Skin epidermis (tissue), 12 donors: ENCODE measurements at regions not wholly inside any gene's neighbourhood (a gene's known extent, or its start where the extent isn't known, plus 50 kb on each side); places are given as distances from the start of the nearest gene placed in this dataset.
"Not testable (repeated sequence)": the region's sequence is repeated elsewhere in the genome, so short reads cannot be mapped to it uniquely, and the experiment has no call there.

ENCODE experiments used
- H3K27ac ChIP-seq, 21 experiments: fragments of 200-600 bp; sonication (generic) in 11 of 21; one replicate each; pipeline ENCODE4 v1.5.0; 2020; ENCODE audit warnings: mild to moderate bottlenecking in 3 of 21, inconsistent platforms in 2 of 21, moderate library complexity in 2 of 21
- H3K4me3 ChIP-seq, 7 experiments: fragments of 200-600 bp; sonication (generic) in 2 of 7; one replicate each; pipeline ENCODE4 v1.5.0; 2020; ENCODE audit warnings: inconsistent platforms in 2 of 7, mild to moderate bottlenecking in 2 of 7, moderate library complexity in 1 of 7

- no peak overlapping the region for H3K27ac ChIP-seq
- no peak overlapping the region for H3K4me3 ChIP-seq
These were observed 343.4 kb upstream of the USP9Y start for GRCh38 chrY:12357655-12358054.

GRCh38 chrY:12358337-12358736, 342.7 kb upstream of the USP9Y start:
- Histone ChIP-seq H3K27ac (no peak overlapping the region), H3K4me3 (no peak overlapping the region)

GRCh38 chrY:12359867-12360266, 341.2 kb upstream of the USP9Y start:
- Histone ChIP-seq H3K4me3 (no peak overlapping the region), H3K27ac (no peak overlapping the region)

DNA sequence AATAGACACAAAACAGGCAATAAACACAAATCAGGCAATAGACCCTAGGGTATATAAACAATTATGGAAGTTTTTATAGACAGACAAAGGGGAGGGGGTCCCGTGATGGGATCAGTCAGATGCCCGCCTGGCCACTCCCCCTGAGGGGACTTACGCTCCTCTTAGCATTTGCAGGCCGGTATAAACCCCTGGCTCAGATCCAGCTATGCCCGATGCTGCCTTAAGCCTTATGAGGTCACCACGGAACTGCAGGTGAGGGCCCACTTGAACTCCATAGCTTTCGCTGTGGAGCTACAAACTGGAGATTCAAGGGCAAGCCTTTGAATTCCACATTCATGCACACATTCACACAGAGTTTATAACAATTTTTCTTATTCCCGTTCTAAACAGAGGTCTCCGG, 340.5 kb upstream of the USP9Y start:
- H3K27ac ChIP-seq, result no peak overlapping the region
- H3K4me3 ChIP-seq, result no peak overlapping the region

GRCh38 chrY:12365311-12365910, 335.6 kb upstream of the USP9Y start:
- H3K4me3 ChIP-seq, result no peak overlapping the region
- no peak overlapping the region for H3K27ac ChIP-seq

DNA sequence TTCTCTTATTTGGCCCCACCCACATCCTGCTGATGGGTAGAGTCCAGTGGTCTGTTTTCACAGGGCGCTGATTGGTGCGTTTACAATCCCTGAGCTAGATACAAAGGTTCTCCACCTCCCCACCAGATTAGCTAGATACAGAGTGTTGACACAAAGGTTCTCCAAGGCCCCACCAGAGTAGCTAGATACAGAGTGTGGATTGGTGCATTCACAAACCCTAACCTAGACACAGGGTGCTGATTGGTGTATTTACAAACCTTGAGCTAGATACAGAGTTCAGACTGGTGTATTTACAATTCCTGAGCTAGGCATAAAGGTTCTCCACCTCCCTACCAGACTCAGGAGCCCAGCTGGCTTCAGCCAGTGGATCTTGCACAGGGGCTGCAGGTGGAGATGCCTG, 326.4 kb upstream of the USP9Y start:
- H3K4me3 ChIP-seq, H3K27ac ChIP-seq: not testable (repeated sequence)

- H3K4me3 ChIP-seq, H3K27ac ChIP-seq: not testable (repeated sequence)
These were observed 309.1 kb upstream of the USP9Y start for GRCh38 chrY:12391655-12392559.

- Histone ChIP-seq H3K27ac (no peak overlapping the region), H3K4me3 (no peak overlapping the region)
These were observed 307.8 kb upstream of the USP9Y start for GRCh38 chrY:12393190-12393589.

- H3K27ac ChIP-seq, H3K4me3 ChIP-seq: not testable (repeated sequence)
These were observed 305.5 kb upstream of the USP9Y start for GRCh38 chrY:12395381-12396120.

DNA sequence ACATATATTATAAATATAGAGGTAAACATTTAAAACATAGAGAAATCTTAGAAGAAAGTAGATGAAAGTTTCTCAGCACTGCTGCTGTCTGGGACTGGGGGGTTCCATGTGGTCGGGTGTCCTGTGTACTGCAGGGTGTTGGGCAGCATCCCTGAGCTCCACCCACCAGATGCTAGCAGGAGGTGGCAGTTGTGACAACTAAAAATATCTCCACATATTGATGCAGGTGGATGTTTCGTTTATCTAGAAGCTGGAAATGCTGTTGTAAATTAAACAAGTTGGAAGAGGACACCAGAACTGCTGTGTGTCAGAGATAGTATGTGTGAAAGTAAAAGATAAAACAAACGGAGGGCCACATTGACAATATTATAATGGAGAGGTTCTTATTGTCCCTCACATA, 297.1 kb upstream of the USP9Y start:
- no peak overlapping the region for H3K27ac ChIP-seq

DNA sequence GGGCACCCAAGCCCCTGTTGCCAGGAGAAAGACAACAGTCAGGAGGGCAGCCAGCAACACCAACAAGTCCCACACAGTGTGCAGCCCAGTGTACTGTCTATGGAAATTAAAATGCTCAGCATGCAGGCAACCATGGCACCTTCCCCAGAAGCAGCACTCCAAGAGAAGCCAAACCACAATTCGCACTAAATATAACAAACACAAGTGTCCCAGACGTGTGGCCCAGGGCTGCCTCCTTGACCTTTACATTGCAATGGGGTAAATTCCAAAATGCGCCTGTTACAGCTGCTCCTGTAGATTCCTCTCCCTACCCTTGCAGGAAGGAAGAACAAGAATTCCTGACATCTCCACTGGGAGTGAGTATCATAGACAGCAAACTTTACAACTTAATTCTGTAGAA, 292.8 kb upstream of the USP9Y start:
- Histone ChIP-seq H3K4me3 (no peak overlapping the region), H3K27ac (no peak overlapping the region)

More for the DNA sequence above, 297.1 kb upstream of the USP9Y start:
- H3K4me3 ChIP-seq, result no peak overlapping the region

- H3K27ac ChIP-seq, result no peak overlapping the region
These were observed 290.3 kb upstream of the USP9Y start for GRCh38 chrY:12410696-12411095.

DNA sequence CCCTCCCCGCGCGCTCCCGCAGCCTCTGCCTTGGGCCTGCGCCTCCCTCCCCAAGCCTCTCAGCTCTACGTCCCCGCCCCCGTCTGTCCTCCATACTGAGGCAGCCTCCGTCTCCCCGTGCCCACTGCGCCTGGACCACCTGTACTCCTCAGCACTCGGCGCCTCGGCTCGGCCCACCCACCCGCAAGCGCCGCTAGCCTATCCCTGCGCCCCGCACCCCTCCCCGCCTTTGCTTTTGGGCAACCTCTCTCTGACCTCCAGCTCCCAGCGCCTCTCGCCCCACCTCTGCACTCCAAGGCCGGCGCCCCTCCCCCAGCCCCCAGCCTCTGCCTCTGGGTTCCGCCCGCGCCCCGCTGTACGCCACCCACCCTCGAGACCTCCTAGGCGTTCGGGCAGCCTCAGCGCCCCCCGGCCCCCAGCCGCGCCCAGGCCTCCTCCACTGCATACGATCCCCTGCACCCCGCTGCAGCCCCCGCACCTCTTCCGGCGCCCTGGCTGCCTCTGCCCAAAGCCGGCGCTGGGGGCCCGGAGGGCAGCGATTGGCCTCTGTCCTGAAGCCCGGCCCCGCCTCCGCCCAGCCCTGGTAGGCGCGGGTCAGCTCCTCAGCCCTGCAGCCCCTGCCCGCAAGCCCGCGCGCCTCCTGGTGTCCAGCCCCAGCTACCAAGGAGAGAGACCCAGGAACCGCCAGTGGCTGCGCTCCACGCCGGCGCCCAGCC, 279.8 kb upstream of the USP9Y start:
- Histone ChIP-seq H3K27ac (no peak overlapping the region), H3K4me3 (peak overlapping the region in 4 of 7 experiments; percentile 2 to 26 (median 16))

More at GRCh38 chrY:12410696-12411095, 290.3 kb upstream of the USP9Y start:
- H3K4me3 ChIP-seq, result no peak overlapping the region

GRCh38 chrY:12421788-12422124, 279.3 kb upstream of the USP9Y start:
- H3K4me3 ChIP-seq, result peak overlapping the region in 1 of 7 experiments; percentile 17
- H3K27ac ChIP-seq, result no peak overlapping the region

GRCh38 chrY:12422536-12422935, 278.5 kb upstream of the USP9Y start:
- H3K4me3 ChIP-seq, result no peak overlapping the region
- H3K27ac ChIP-seq, result no peak overlapping the region

- H3K27ac ChIP-seq, result no peak overlapping the region
- H3K4me3 ChIP-seq, result no peak overlapping the region
These were observed 277.4 kb upstream of the USP9Y start for GRCh38 chrY:12423416-12424252.

GRCh38 chrY:12425506-12425905, 275.5 kb upstream of the USP9Y start:
- Histone ChIP-seq H3K27ac (no peak overlapping the region), H3K4me3 (no peak overlapping the region)

- H3K27ac ChIP-seq, result no peak overlapping the region
- H3K4me3 ChIP-seq, result no peak overlapping the region
These were observed 273.7 kb upstream of the USP9Y start for GRCh38 chrY:12427361-12427760.

- Histone ChIP-seq H3K4me3 (no peak overlapping the region), H3K27ac (no peak overlapping the region)
These were observed 269.5 kb upstream of the USP9Y start for GRCh38 chrY:12431546-12431945.
